SK-N-SH (cell line): ENCODE measurements at regions not wholly inside any gene's neighbourhood (a gene's known extent, or its start where the extent isn't known, plus 50 kb on each side); places are given as distances from the start of the nearest gene placed in this dataset.

Source experiments
- CTCF ChIA-PET: fragments of 300-600, 350-600 bp; formaldehyde crosslinking; extraction: SDS; loops from one replicate; lab custom pipeline; 2021; lab: Yijun Ruan, JAX
- POLR2A ChIA-PET: fragments of 350-600 bp; sonication (Branson Sonifier 250); formaldehyde crosslinking; extraction: SDS; loops from one replicate; lab custom pipeline; 2020; ENCODE audit warnings: antibody characterized with exemption, inconsistent platforms; lab: Yijun Ruan, JAX
- DNase-seq: peaks from one replicate; pipeline ENCODE4 v3.0.0; 2012
- H2AFZ ChIP-seq: fragments of 200-600 bp; sonication (generic); 2 replicates; pipeline ENCODE4 v1.8.1; 2016; ENCODE audit warnings: antibody characterized with exemption, mild to moderate bottlenecking, low read depth
- H3F3A ChIP-seq: fragments of 200-600 bp; sonication (generic); replicated peaks from 2 replicates; pipeline ENCODE3; 2016; ENCODE audit warnings: antibody characterized with exemption, mild to moderate bottlenecking; ENCODE audit not compliant: insufficient read depth
- H3K27ac ChIP-seq, 2 experiments: fragments of 200-500 bp in 1 of 2; fragments of 200-600 bp in 1 of 2; sonication (Bioruptor generic) in 1 of 2; sonication (generic), shearing (Covaris generic) in 1 of 2; 2 replicates each; pipeline versions ENCODE4 v1.5.1 to v1.6.1; 2014 to 2016; ENCODE audit warnings: low read depth in 2 of 2, inconsistent platforms in 1 of 2, low read length in 1 of 2, mild to moderate bottlenecking in 1 of 2, mixed read lengths in 1 of 2
- H3K27me3 ChIP-seq: fragments of 200-600 bp; sonication (generic), shearing (Covaris generic); 2 replicates; pipeline ENCODE4 v1.6.1; 2016; ENCODE audit warnings: mixed run types; ENCODE audit not compliant: insufficient read depth
- H3K36me3 ChIP-seq, 2 experiments: fragments of 200-500 bp in 1 of 2; fragments of 200-600 bp in 1 of 2; sonication (Bioruptor generic) in 1 of 2; sonication (generic) in 1 of 2; replicated peaks in 1 of 2; 2 replicates each; pipeline versions ENCODE3 to v1.5.1; 2014 to 2016; ENCODE audit warnings: low read length in 1 of 2, mild to moderate bottlenecking in 1 of 2; ENCODE audit not compliant: insufficient read depth in 2 of 2, control insufficient read depth in 1 of 2
- H3K4me1 ChIP-seq, 2 experiments: fragments of 200-500 bp in 1 of 2; fragments of 200-600 bp in 1 of 2; sonication (Bioruptor generic) in 1 of 2; sonication (generic), shearing (Covaris generic) in 1 of 2; 2 replicates each; pipeline versions ENCODE4 v1.5.1 to v1.6.1; 2014 to 2016; ENCODE audit warnings: low read depth in 1 of 2, low read length in 1 of 2, mixed run types in 1 of 2; ENCODE audit not compliant: insufficient read depth in 2 of 2, control insufficient read depth in 1 of 2
- H3K4me2 ChIP-seq: fragments of 200-600 bp; sonication (generic), shearing (Covaris generic); 2 replicates; pipeline ENCODE4 v1.6.1; 2017; ENCODE audit warnings: mixed run types
- H3K4me3 ChIP-seq, 2 experiments: fragments of 200-500 bp in 1 of 2; fragments of 200-600 bp in 1 of 2; sonication (Bioruptor generic) in 1 of 2; sonication (generic), shearing (Covaris generic) in 1 of 2; 2 replicates each; pipeline versions ENCODE4 v1.5.1 to v1.8.1; 2014 to 2016; ENCODE audit warnings: low read depth in 2 of 2, inconsistent platforms in 1 of 2, low read length in 1 of 2, mild to moderate bottlenecking in 1 of 2, mixed read lengths in 1 of 2, moderate library complexity in 1 of 2
- H3K79me2 ChIP-seq: fragments of 200-600 bp; sonication (generic); 2 replicates; pipeline ENCODE4 v1.8.1; 2017; ENCODE audit warnings: mild to moderate bottlenecking; ENCODE audit not compliant: insufficient read depth
- H3K9ac ChIP-seq: fragments of 200-600 bp; sonication (generic); 2 replicates; pipeline ENCODE4 v1.6.1; 2017; ENCODE audit warnings: mixed run types
- H3K9me2 ChIP-seq: fragments of 200-600 bp; sonication (generic); 2 replicates; pipeline ENCODE4 v1.6.1; 2017; ENCODE audit warnings: mixed run types
- H3K9me3 ChIP-seq: fragments of 200-600 bp; sonication (generic); 2 replicates; pipeline ENCODE4 v1.6.1; 2017; ENCODE audit warnings: mixed run types, mild to moderate bottlenecking, moderate library complexity
- H4K20me1 ChIP-seq: fragments of 200-600 bp; sonication (generic); 2 replicates; pipeline ENCODE4 v1.6.1; 2017; ENCODE audit warnings: mild to moderate bottlenecking, mixed run types; ENCODE audit not compliant: insufficient read depth
- CHD2 ChIP-seq: fragments of 150-350 bp; IDR thresholded peaks from 2 replicates; pipeline ENCODE4 v1.6.1; 2018; ENCODE audit warnings: low read length; ENCODE audit not compliant: partially characterized antibody
- EP300 ChIP-seq, 2 experiments: IDR thresholded peaks; 2 replicates each; pipeline versions ENCODE4 v1.4.0 to v1.6.1; 2012; ENCODE audit warnings: borderline replicate concordance in 1 of 2, low read depth in 1 of 2, low read length in 1 of 2
- EZH2phosphoT487 ChIP-seq: fragments of 200-600 bp; sonication (generic); IDR thresholded peaks from 2 replicates; pipeline ENCODE4 v1.6.1; 2017; ENCODE audit warnings: low read depth, mixed run types, mild to moderate bottlenecking, antibody characterized with exemption, moderate library complexity, borderline replicate concordance
- FOSL2 ChIP-seq: IDR thresholded peaks from 2 replicates; pipeline ENCODE4 v1.4.0; 2012; ENCODE audit warnings: low read depth, mild to moderate bottlenecking, moderate library complexity, borderline replicate concordance
- FOXJ3 ChIP-seq: sonication (generic); formaldehyde crosslinking; IDR thresholded peaks from 2 replicates; pipeline ENCODE4 v1.5.1; 2020; ENCODE audit warnings: mild to moderate bottlenecking, missing genetic modification reagents
- GABPA ChIP-seq: IDR thresholded peaks from 2 replicates; pipeline ENCODE4 v1.4.0; 2012; ENCODE audit warnings: low read depth, mild to moderate bottlenecking
- IRF3 ChIP-seq: fragments of 150-350 bp; IDR thresholded peaks from 2 replicates; pipeline ENCODE4 v1.6.1; 2016; ENCODE audit warnings: mild to moderate bottlenecking, low read depth, low read length
- MEF2A ChIP-seq: IDR thresholded peaks from 2 replicates; pipeline ENCODE4 v1.4.0; 2012; ENCODE audit warnings: low read depth, borderline replicate concordance
- MXI1 ChIP-seq: IDR thresholded peaks from 2 replicates; pipeline ENCODE4 v1.6.1; 2012; ENCODE audit warnings: mild to moderate bottlenecking, low read depth, low read length, improper control_type of control experiment
- NFIC ChIP-seq: IDR thresholded peaks from 2 replicates; pipeline ENCODE4 v1.4.0; 2012; ENCODE audit warnings: borderline replicate concordance
- NRF1 ChIP-seq: IDR thresholded peaks from 2 replicates; pipeline ENCODE4 v1.6.1; 2012; ENCODE audit warnings: low read depth, mild to moderate bottlenecking, low read length
- PBX3 ChIP-seq: IDR thresholded peaks from 2 replicates; pipeline ENCODE4; 2012
- POLR2AphosphoS5 ChIP-seq: IDR thresholded peaks from 2 replicates; pipeline ENCODE4 v1.6.1; 2012; ENCODE audit warnings: low read depth, low read length
- REST ChIP-seq: IDR thresholded peaks from 2 replicates; pipeline ENCODE4 v1.6.1; 2012; ENCODE audit warnings: mild to moderate bottlenecking, low read depth, low read length, moderate library complexity
- USF1 ChIP-seq: IDR thresholded peaks from 2 replicates; pipeline ENCODE4 v1.4.0; 2012; ENCODE audit warnings: low read depth, borderline replicate concordance
- USF2 ChIP-seq: fragments of 150-350 bp; IDR thresholded peaks from 2 replicates; pipeline ENCODE4 v1.6.1; 2017; ENCODE audit warnings: antibody characterized with exemption, low read length, low read depth, borderline replicate concordance
- YY1 ChIP-seq: IDR thresholded peaks from 2 replicates; pipeline ENCODE4 v1.4.0; 2012; ENCODE audit warnings: low read depth, mild to moderate bottlenecking
- ZBTB33 ChIP-seq: IDR thresholded peaks from 2 replicates; pipeline ENCODE4 v1.4.0; 2012; ENCODE audit warnings: low read depth, borderline replicate concordance
- WGBS: methylation state at CpG from one replicate; pipeline ENCODE4 v1.1.6; 2017; ENCODE audit warnings: low lambda C conversion rate; 5-methylcytosine and 5-hydroxymethylcytosine counted together

- Histone ChIP-seq H3K9me2 (no peaks in the 10 kb centered on the region), H4K20me1 (no peaks in the 10 kb centered on the region), H3K79me2 (no peaks in the 10 kb centered on the region), H2AFZ (no peak overlapping the region), H3F3A (no peaks in the 10 kb centered on the region), H3K9ac (no peak overlapping the region), H3K27ac (no peak overlapping the region), H3K36me3 (no peaks in the 10 kb centered on the region), H3K4me2 (no peak overlapping the region), H3K4me1 (peaks cover 0 to 9% of the 10 kb centered on the region in 2 experiments; a peak in 1 of 4 replicates), H3K9me3 (no peaks in the 10 kb centered on the region), H3K27me3 (no peaks in the 10 kb centered on the region), H3K4me3 (no peak overlapping the region)
- WGBS, result 55% methylated on average over 3 of the region's 3 CpGs
- POLR2A ChIA-PET, result no interaction called here
- TF ChIP-seq EP300 (IDR thresholded peaks at IDR 0.05; ENCODE audit: borderline replicate concordance in 1 of 2, low read depth in 1 of 2, low read length in 1 of 2) (no peak), ZBTB33 (no peak), POLR2AphosphoS5 (no peak), EZH2phosphoT487 (no peak), NFIC (no peak), NRF1 (no peak), YY1 (no peak), FOSL2 (no peak), REST (no peak)
- CTCF ChIA-PET, result no interaction called here
- no peak for DNase-seq
These were observed 324.4 kb downstream of the TSN start for GRCh38 chr2:122079844-122080243.

GRCh38 chr2:122080316-122080715 lies 324.9 kb downstream of the TSN start:
- H4K20me1 ChIP-seq, result no peaks in the 10 kb centered on the region
- H2AFZ ChIP-seq, result no peak overlapping the region
- no peak overlapping the region for H3K4me3 ChIP-seq
- DNase-seq, result no peak
- H3K9me3 ChIP-seq, result no peaks in the 10 kb centered on the region
- H3F3A ChIP-seq, result no peaks in the 10 kb centered on the region
- POLR2A ChIA-PET, result no interaction called here
- H3K4me1 ChIP-seq, result peaks cover 0 to 9% of the 10 kb centered on the region in 2 experiments; a peak in 1 of 4 replicates
- no peak overlapping the region for H3K27ac ChIP-seq
- CTCF ChIA-PET, result no interaction called here
- H3K27me3 ChIP-seq, result no peaks in the 10 kb centered on the region
- H3K36me3 ChIP-seq, result no peaks in the 10 kb centered on the region
- no peaks in the 10 kb centered on the region for H3K79me2 ChIP-seq
- no peak overlapping the region for H3K4me2 ChIP-seq
- 18% methylated on average over 4 of the region's 4 CpGs for WGBS
- no peaks in the 10 kb centered on the region for H3K9me2 ChIP-seq
- no peak overlapping the region for H3K9ac ChIP-seq
- TF ChIP-seq MEF2A (no peak), YY1 (no peak), FOSL2 (no peak), IRF3 (no peak), CHD2 (no peak), USF1 (no peak), PBX3 (no peak), USF2 (no peak), EZH2phosphoT487 (no peak), FOXJ3 (CRISPR knock-in tag) (no peak), MXI1 (no peak), GABPA (no peak)
